Fibroblast of lung (primary cell): ENCODE measurements at regions not wholly inside any gene's neighbourhood (a gene's known extent, or its start where the extent isn't known, plus 50 kb on each side); places are given as distances from the start of the nearest gene placed in this dataset.

Experiments used
- CTCF ChIP-seq, 2 donors: IDR thresholded peaks in 1 of 2; conservative IDR thresholded peaks in 1 of 2; 1 replicate in 1 of 2; 2 replicates in 1 of 2; pipeline ENCODE4 v1.5.1; 2011 to 2012; ENCODE audit warnings: low read length in 2 of 2, control low read depth in 1 of 2, inconsistent platforms in 1 of 2, low read depth in 1 of 2, mild to moderate bottlenecking in 1 of 2
- EZH2 ChIP-seq: IDR thresholded peaks from 2 replicates; pipeline ENCODE4 v1.5.1; 2012; ENCODE audit warnings: low read length, control low read depth, mild to moderate bottlenecking; ENCODE audit errors: missing control alignments

- TF ChIP-seq CTCF (conservative IDR thresholded peaks at IDR 0.05 in 1 of 2, IDR thresholded peaks at IDR 0.05 in 1 of 2; ENCODE audit: low read depth in 1 of 2, low read length in 2 of 2) (no peak), EZH2 (no peak)
Measured at GRCh38 chr22:48779661-48780596, 1047.7 kb downstream of the BRD1 start.
